GM23248 (cell line): ENCODE measurements at regions not wholly inside any gene's neighbourhood (a gene's known extent, or its start where the extent isn't known, plus 50 kb on each side); places are given as distances from the start of the nearest gene placed in this dataset.
"Not testable (repeated sequence)": the region's sequence is repeated elsewhere in the genome, so short reads cannot be mapped to it uniquely, and the experiment has no call there.

Experiments used
- DNase-seq: peaks from one replicate; pipeline ENCODE4 v3.0.0-alpha.2; 2015
- H2AFZ ChIP-seq: fragments of 200-600 bp; sonication (generic); 2 replicates; pipeline ENCODE4 v1.6.1; 2016; ENCODE audit warnings: antibody characterized with exemption
- H3F3A ChIP-seq: fragments of 200-600 bp; sonication (generic); 2 replicates; pipeline ENCODE4 v1.6.1; 2016; ENCODE audit warnings: mild to moderate bottlenecking, antibody characterized with exemption, mixed run types; ENCODE audit not compliant: insufficient read depth
- H3K27ac ChIP-seq: fragments of 200-600 bp; sonication (generic); 2 replicates; pipeline ENCODE4 v1.5.1; 2016; ENCODE audit warnings: mild to moderate bottlenecking
- H3K27me3 ChIP-seq: fragments of 200-600 bp; sonication (generic); replicated peaks from 2 replicates; pipeline ENCODE4 v1.6.1; 2016; ENCODE audit warnings: mild to moderate bottlenecking; ENCODE audit not compliant: insufficient read depth
- H3K36me3 ChIP-seq: fragments of 200-600 bp; sonication (generic); 2 replicates; pipeline ENCODE4 v1.6.1; 2016; ENCODE audit warnings: low read depth, mild to moderate bottlenecking
- H3K4me1 ChIP-seq: fragments of 200-600 bp; sonication (generic); 2 replicates; pipeline ENCODE4 v1.6.1; 2016; ENCODE audit warnings: mild to moderate bottlenecking; ENCODE audit not compliant: insufficient read depth
- H3K4me2 ChIP-seq: fragments of 200-600 bp; sonication (generic); one replicate; pipeline ENCODE4 v1.6.1; 2016; ENCODE audit warnings: mild to moderate bottlenecking; ENCODE audit not compliant: unreplicated experiment
- H3K4me3 ChIP-seq: fragments of 200-600 bp; sonication (generic); 2 replicates; pipeline ENCODE4 v1.5.1; 2016; ENCODE audit warnings: mild to moderate bottlenecking
- H3K79me2 ChIP-seq: fragments of 200-600 bp; sonication (generic); 2 replicates; pipeline ENCODE4 v1.6.1; 2016; ENCODE audit warnings: mild to moderate bottlenecking; ENCODE audit not compliant: insufficient read depth
- H3K9ac ChIP-seq: fragments of 200-600 bp; sonication (generic); 2 replicates; pipeline ENCODE4 v1.6.1; 2016; ENCODE audit warnings: mild to moderate bottlenecking
- H3K9me2 ChIP-seq: fragments of 200-600 bp; sonication (generic); 2 replicates; pipeline ENCODE4 v1.6.1; 2016; ENCODE audit warnings: mixed run types, mild to moderate bottlenecking, moderate library complexity; ENCODE audit not compliant: insufficient read depth
- H3K9me3 ChIP-seq: fragments of 200-600 bp; sonication (generic); one replicate; pipeline ENCODE4 v1.6.1; 2017; ENCODE audit warnings: low read depth
- H4K20me1 ChIP-seq: fragments of 200-600 bp; sonication (generic); 2 replicates; pipeline ENCODE4 v1.6.0; 2016; ENCODE audit not compliant: insufficient read depth
- EZH2 ChIP-seq: fragments of 200-600 bp; sonication (generic); IDR thresholded peaks from 2 replicates; pipeline ENCODE4 v1.6.1; 2018; ENCODE audit warnings: antibody characterized with exemption, mild to moderate bottlenecking; ENCODE audit not compliant: insufficient read depth, poor library complexity, severe bottlenecking
- EZH2phosphoT487 ChIP-seq: fragments of 200-600 bp; sonication (generic); IDR thresholded peaks from 2 replicates; pipeline ENCODE4 v1.6.1; 2018; ENCODE audit warnings: antibody characterized with exemption, moderate library complexity, mild to moderate bottlenecking, low read depth; ENCODE audit not compliant: insufficient read depth
- WGBS, 2 experiments: methylation state at CpG; one replicate each; pipeline ENCODE4 v1.1.6; 2015 to 2017; ENCODE audit warnings: low lambda C conversion rate in 2 of 2, low coverage in 1 of 2; ENCODE audit errors: missing lambda C conversion rate in 2 of 2; 5-methylcytosine and 5-hydroxymethylcytosine counted together
- in situ Hi-C: fragments of 300-500 bp; cut with MboI; formaldehyde crosslinking; loops from 2 replicates; pipeline ENCODE4 v1.15.0; 2020

DNA sequence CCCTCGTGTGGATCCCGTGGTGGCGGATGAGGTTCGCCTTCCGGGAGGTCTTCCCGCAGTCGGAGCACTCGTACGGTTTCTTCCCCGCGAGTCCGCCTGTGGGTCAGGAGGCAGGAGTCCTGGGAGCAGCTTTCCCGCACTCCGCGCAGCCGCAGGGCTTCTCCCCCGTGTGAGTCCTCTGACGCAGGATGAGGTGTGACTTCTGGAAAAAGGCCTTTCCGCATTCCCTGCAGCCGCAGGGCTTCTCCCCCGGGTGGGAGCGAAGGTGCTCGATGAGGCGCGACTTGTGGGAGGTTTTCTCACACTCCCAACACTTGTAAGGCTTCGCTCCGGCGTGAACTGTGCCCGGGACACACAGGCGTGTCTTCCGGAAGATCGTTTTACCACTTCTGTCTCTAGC is 68.8 kb upstream of the WIPI2 start:
- H3K9ac ChIP-seq, H3K4me1 ChIP-seq, in situ Hi-C loops, H3K4me3 ChIP-seq, H3K79me2 ChIP-seq, H3K36me3 ChIP-seq, H3K27ac ChIP-seq, DNase-seq, H3K9me2 ChIP-seq, H3K4me2 ChIP-seq, H3F3A ChIP-seq, H3K9me3 ChIP-seq, H4K20me1 ChIP-seq, H3K27me3 ChIP-seq, H2AFZ ChIP-seq: not testable (repeated sequence)
- 0 to 76% methylated on average over 1 to 9 of the region's 32 CpGs for WGBS, 2 experiments

- not testable (repeated sequence) for H4K20me1 ChIP-seq
These were observed 58.8 kb upstream of the WIPI2 start for GRCh38 chr7:5131238-5131637.

GRCh38 chr7:5132539-5132938 is 57.5 kb upstream of the WIPI2 start:
- in situ Hi-C loops, result no loop called here
- Histone ChIP-seq H3K27ac (no peak overlapping the region), H3K36me3 (no peaks in the 10 kb centered on the region), H3K9me3 (no peaks in the 10 kb centered on the region), H3K4me2 (no peak overlapping the region), H3K4me1 (no peaks in the 10 kb centered on the region), H3K9ac (no peak overlapping the region), H3K79me2 (no peaks in the 10 kb centered on the region), H4K20me1 (no peaks in the 10 kb centered on the region), H3K27me3 (no peaks in the 10 kb centered on the region; the same call in 1 of the 2 replicates), H3K4me3 (no peak overlapping the region), H3F3A (no peaks in the 10 kb centered on the region), H3K9me2 (no peaks in the 10 kb centered on the region), H2AFZ (no peak overlapping the region)
- 67 to 68% methylated on average over 5 to 7 of the region's 7 CpGs for WGBS, 2 experiments
- DNase-seq, result no peak
- TF ChIP-seq EZH2, result no peak
- TF ChIP-seq EZH2phosphoT487, result no peak

More at GRCh38 chr7:5131238-5131637, 58.8 kb upstream of the WIPI2 start:
- H3K27ac ChIP-seq, H3K27me3 ChIP-seq, H3K4me3 ChIP-seq, DNase-seq, H3K4me1 ChIP-seq, in situ Hi-C loops, H3F3A ChIP-seq, H3K9me3 ChIP-seq, H3K4me2 ChIP-seq, H3K79me2 ChIP-seq, H3K9ac ChIP-seq, H3K36me3 ChIP-seq, H3K9me2 ChIP-seq, H2AFZ ChIP-seq: not testable (repeated sequence)
- WGBS, 2 experiments, result 41 to 52% methylated on average over 8 of the region's 8 CpGs

- TF ChIP-seq EZH2phosphoT487, result no peak
- 33 to 37% methylated on average over 7 of the region's 7 CpGs for WGBS, 2 experiments
- Histone ChIP-seq H3K27me3 (no peaks in the 10 kb centered on the region; the same call in 1 of the 2 replicates), H3F3A (no peaks in the 10 kb centered on the region), H3K36me3 (no peaks in the 10 kb centered on the region), H3K9ac (no peak overlapping the region), H3K4me1 (no peaks in the 10 kb centered on the region), H4K20me1 (no peaks in the 10 kb centered on the region), H3K4me2 (no peak overlapping the region), H3K27ac (no peak overlapping the region), H2AFZ (no peak overlapping the region), H3K79me2 (no peaks in the 10 kb centered on the region), H3K4me3 (no peak overlapping the region), H3K9me2 (no peaks in the 10 kb centered on the region), H3K9me3 (no peaks in the 10 kb centered on the region)
- in situ Hi-C loops, result no loop called here
- peak; percentile 41 for DNase-seq
These were observed 50.0 kb upstream of the WIPI2 start for GRCh38 chr7:5139998-5140397.
